OCI-LY7 (cell line): ENCODE measurements at regions not wholly inside any gene's neighbourhood (a gene's known extent, or its start where the extent isn't known, plus 50 kb on each side); places are given as distances from the start of the nearest gene placed in this dataset.

Source experiments
- BruUV-seq: library from RNA; stranded (reverse); fragments of 400-500 nt; replicated peaks from 2 replicates; lab custom pipeline; 2021; lab: Mats Ljungman, UMichigan
- CTCF ChIA-PET: fragments of 300-600 bp; sonication (Branson Sonifier 250); formaldehyde crosslinking; loops from one replicate; lab custom pipeline; 2022; ENCODE audit warnings: antibody characterized with exemption; ENCODE audit not compliant: unreplicated experiment; lab: Charles Lee
- POLR2A ChIA-PET: fragments of 300-600 bp; sonication (Branson Sonifier 250); formaldehyde crosslinking; loops from one replicate; lab custom pipeline; 2022; ENCODE audit warnings: antibody characterized with exemption; lab: Charles Lee
- DNase-seq: peaks from one replicate; pipeline ENCODE4 v3.0.0-alpha.2; 2015; ENCODE audit warnings: low spot score
- H2AFZ ChIP-seq: fragments of 200-600 bp; sonication (generic), shearing (Covaris generic); 2 replicates; pipeline ENCODE4 v1.6.1; 2014; ENCODE audit warnings: mild to moderate bottlenecking, antibody characterized with exemption, low read length, moderate library complexity
- H3K27ac ChIP-seq: fragments of 200-600 bp; sonication (generic); 2 replicates; pipeline ENCODE4 v1.5.1; 2014; ENCODE audit warnings: mixed run types, low read depth, mild to moderate bottlenecking, moderate library complexity, low read length, inconsistent platforms; ENCODE audit not compliant: poor library complexity, severe bottlenecking
- H3K36me3 ChIP-seq: fragments of 200-600 bp; sonication (generic); 2 replicates; pipeline ENCODE4 v1.6.1; 2014; ENCODE audit warnings: mild to moderate bottlenecking, antibody characterized with exemption, low read length, moderate library complexity, mixed read lengths; ENCODE audit not compliant: insufficient read depth
- H3K4me1 ChIP-seq: fragments of 200-600 bp; sonication (generic); 2 replicates; pipeline ENCODE4 v1.5.1; 2014; ENCODE audit warnings: mild to moderate bottlenecking, low read length; ENCODE audit not compliant: insufficient read depth, poor library complexity, severe bottlenecking
- H3K4me2 ChIP-seq: fragments of 200-600 bp; sonication (generic); 2 replicates; pipeline ENCODE4 v1.6.1; 2014; ENCODE audit warnings: mild to moderate bottlenecking, low read length
- H3K4me3 ChIP-seq: fragments of 200-600 bp; sonication (generic); 2 replicates; pipeline ENCODE4 v1.5.1; 2014; ENCODE audit warnings: mild to moderate bottlenecking, low read depth, low read length; ENCODE audit not compliant: poor library complexity, severe bottlenecking
- H3K79me2 ChIP-seq: fragments of 200-600 bp; sonication (generic); 2 replicates; pipeline ENCODE4 v1.6.1; 2016; ENCODE audit warnings: low read depth, mild to moderate bottlenecking, low read length, moderate library complexity, mixed read lengths; ENCODE audit not compliant: insufficient read depth
- H3K9me2 ChIP-seq: fragments of 200-600 bp; sonication (generic); 2 replicates; pipeline ENCODE4 v1.6.1; 2016; ENCODE audit warnings: mild to moderate bottlenecking, low read length, mixed read lengths; ENCODE audit not compliant: insufficient read depth
- H3K9me3 ChIP-seq: fragments of 200-600 bp; sonication (generic); 2 replicates; pipeline ENCODE4 v1.6.1; 2014; ENCODE audit warnings: mild to moderate bottlenecking, mixed run types, low read length, mixed read lengths
- H4K20me1 ChIP-seq: fragments of 200-600 bp; sonication (generic); 2 replicates; pipeline ENCODE4 v1.6.1; 2014; ENCODE audit warnings: mild to moderate bottlenecking, antibody characterized with exemption, low read length, moderate library complexity, mixed read lengths; ENCODE audit not compliant: insufficient read depth
- EZH2phosphoT487 ChIP-seq: fragments of 200-600 bp; sonication (generic); IDR thresholded peaks from 2 replicates; pipeline ENCODE4 v1.6.1; 2018; ENCODE audit warnings: low read depth, borderline replicate concordance, mild to moderate bottlenecking, mixed run types, antibody characterized with exemption, low read length, moderate library complexity, mixed read lengths
- intact Hi-C: fragments of 100-400 bp; cut with micrococcal nuclease; formaldehyde crosslinking; loops from one replicate; pipeline ENCODE4 v1.10.0; 2022; ENCODE audit not compliant: unreplicated experiment
- TF ChIP-seq, protein P1 (sequence below): fragments of 200-600 bp; sonication (generic); conservative IDR thresholded peaks from 2 replicates; pipeline ENCODE4 v1.5.1; 2014; ENCODE audit warnings: mild to moderate bottlenecking, antibody characterized with exemption, low read length, moderate library complexity, mixed read lengths

- no peaks in the 10 kb centered on the region for H4K20me1 ChIP-seq
- H3K36me3 ChIP-seq, result no peaks in the 10 kb centered on the region
- no peak overlapping the region for H3K4me3 ChIP-seq
- no peaks in the 10 kb centered on the region for H3K9me3 ChIP-seq
- H3K79me2 ChIP-seq, result no peaks in the 10 kb centered on the region
- DNase-seq, result no peak
- TF ChIP-seq, protein P1, sequence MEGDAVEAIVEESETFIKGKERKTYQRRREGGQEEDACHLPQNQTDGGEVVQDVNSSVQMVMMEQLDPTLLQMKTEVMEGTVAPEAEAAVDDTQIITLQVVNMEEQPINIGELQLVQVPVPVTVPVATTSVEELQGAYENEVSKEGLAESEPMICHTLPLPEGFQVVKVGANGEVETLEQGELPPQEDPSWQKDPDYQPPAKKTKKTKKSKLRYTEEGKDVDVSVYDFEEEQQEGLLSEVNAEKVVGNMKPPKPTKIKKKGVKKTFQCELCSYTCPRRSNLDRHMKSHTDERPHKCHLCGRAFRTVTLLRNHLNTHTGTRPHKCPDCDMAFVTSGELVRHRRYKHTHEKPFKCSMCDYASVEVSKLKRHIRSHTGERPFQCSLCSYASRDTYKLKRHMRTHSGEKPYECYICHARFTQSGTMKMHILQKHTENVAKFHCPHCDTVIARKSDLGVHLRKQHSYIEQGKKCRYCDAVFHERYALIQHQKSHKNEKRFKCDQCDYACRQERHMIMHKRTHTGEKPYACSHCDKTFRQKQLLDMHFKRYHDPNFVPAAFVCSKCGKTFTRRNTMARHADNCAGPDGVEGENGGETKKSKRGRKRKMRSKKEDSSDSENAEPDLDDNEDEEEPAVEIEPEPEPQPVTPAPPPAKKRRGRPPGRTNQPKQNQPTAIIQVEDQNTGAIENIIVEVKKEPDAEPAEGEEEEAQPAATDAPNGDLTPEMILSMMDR, result no peak
- TF ChIP-seq EZH2phosphoT487, result no peak
- no peak overlapping the region for H3K27ac ChIP-seq
- no peaks in the 10 kb centered on the region for H3K4me1 ChIP-seq
- no peak overlapping the region for H2AFZ ChIP-seq
- intact Hi-C loops, result no loop called here
- POLR2A ChIA-PET, result no interaction called here
- H3K9me2 ChIP-seq, result no peaks in the 10 kb centered on the region
- no TSS peak for BruUV-seq
- CTCF ChIA-PET, result no interaction called here
- no peak overlapping the region for H3K4me2 ChIP-seq
Observed at GRCh38 chr4:180861651-180862050, 1381.6 kb upstream of the TENM3 start.

GRCh38 chr4:180866933-180867643 lies 1376.1 kb upstream of the TENM3 start:
- Histone ChIP-seq H3K9me2 (no peaks in the 10 kb centered on the region), H3K4me3 (no peak overlapping the region), H3K9me3 (no peaks in the 10 kb centered on the region), H3K4me2 (no peak overlapping the region), H4K20me1 (no peaks in the 10 kb centered on the region), H3K27ac (no peak overlapping the region), H3K36me3 (no peaks in the 10 kb centered on the region), H3K4me1 (no peaks in the 10 kb centered on the region), H3K79me2 (no peaks in the 10 kb centered on the region), H2AFZ (no peak overlapping the region)
- BruUV-seq, result no TSS peak
- TF ChIP-seq, protein P1, result no peak
- no peak for TF ChIP-seq EZH2phosphoT487
- intact Hi-C loops, result no loop called here
- no peak for DNase-seq
- POLR2A ChIA-PET, result interaction anchor here (0.7 kb wide), 1 partner anchor 57 kb away, joined by 3 read pairs; no protein-coding TSS in a partner anchor
- CTCF ChIA-PET, result no interaction called here

- no TSS peak for BruUV-seq
- Histone ChIP-seq H3K4me3 (no peak overlapping the region), H4K20me1 (no peaks in the 10 kb centered on the region), H3K36me3 (no peaks in the 10 kb centered on the region), H3K9me3 (no peaks in the 10 kb centered on the region), H3K4me2 (no peak overlapping the region), H3K4me1 (no peaks in the 10 kb centered on the region), H3K79me2 (no peaks in the 10 kb centered on the region), H2AFZ (no peak overlapping the region), H3K27ac (no peak overlapping the region), H3K9me2 (no peaks in the 10 kb centered on the region)
- intact Hi-C loops, result no loop called here
- ChIA-PET CTCF (no interaction called here), POLR2A (no interaction called here)
- TF ChIP-seq, protein P1, result no peak
- DNase-seq, result no peak
Observed at GRCh38 chr4:180870623-180871022, 1372.6 kb upstream of the TENM3 start.
